ENCODE measurements at regions not wholly inside any gene's neighbourhood (a gene's known extent, or its start where the extent isn't known, plus 50 kb on each side); places are given as distances from the start of the nearest gene placed in this dataset.
A peak's percentile ranks its signal among the peaks of the same experiment; 100 is the strongest.

DNA sequence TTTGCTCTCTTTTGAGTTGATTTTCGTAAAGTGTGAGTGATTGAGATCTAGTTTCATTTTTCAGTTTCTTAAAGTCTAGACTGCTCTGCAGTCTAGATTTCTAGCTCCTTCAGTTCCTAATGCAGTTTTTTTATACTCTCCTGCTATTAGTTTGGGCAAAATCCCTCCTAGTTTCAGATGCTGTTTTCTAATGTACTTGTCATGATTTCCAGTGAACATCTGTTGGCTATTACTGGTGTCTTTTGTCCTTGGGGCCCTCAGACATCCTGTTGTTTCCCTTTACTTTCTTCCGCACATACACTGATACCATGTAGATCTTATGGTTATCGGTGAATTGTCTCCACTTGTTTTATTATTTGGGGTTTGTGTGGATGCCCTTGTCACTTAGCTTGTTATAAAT is 292.1 kb downstream of the TDRD3 start:
- CTCF ChIA-PET = no interaction called here
- no peak overlapping the region for H3K9ac ChIP-seq (ENCODE audit: low read length)
- no peaks in the 10 kb centered on the region for H3K9me3 ChIP-seq (ENCODE audit: low read length)
- TF ChIP-seq EZH2phosphoT487 (IDR thresholded peaks at IDR 0.05; ENCODE audit: borderline replicate concordance, low read length) = no peak
- TF ChIP-seq, protein P1, sequence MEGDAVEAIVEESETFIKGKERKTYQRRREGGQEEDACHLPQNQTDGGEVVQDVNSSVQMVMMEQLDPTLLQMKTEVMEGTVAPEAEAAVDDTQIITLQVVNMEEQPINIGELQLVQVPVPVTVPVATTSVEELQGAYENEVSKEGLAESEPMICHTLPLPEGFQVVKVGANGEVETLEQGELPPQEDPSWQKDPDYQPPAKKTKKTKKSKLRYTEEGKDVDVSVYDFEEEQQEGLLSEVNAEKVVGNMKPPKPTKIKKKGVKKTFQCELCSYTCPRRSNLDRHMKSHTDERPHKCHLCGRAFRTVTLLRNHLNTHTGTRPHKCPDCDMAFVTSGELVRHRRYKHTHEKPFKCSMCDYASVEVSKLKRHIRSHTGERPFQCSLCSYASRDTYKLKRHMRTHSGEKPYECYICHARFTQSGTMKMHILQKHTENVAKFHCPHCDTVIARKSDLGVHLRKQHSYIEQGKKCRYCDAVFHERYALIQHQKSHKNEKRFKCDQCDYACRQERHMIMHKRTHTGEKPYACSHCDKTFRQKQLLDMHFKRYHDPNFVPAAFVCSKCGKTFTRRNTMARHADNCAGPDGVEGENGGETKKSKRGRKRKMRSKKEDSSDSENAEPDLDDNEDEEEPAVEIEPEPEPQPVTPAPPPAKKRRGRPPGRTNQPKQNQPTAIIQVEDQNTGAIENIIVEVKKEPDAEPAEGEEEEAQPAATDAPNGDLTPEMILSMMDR (conservative IDR thresholded peaks at IDR 0.05; ENCODE audit: low read depth, low read length) = no peak
- TF ChIP-seq EZH2 (IDR thresholded peaks at IDR 0.05; ENCODE audit: low read length, unreplicated experiment) = no peak
- no peak overlapping the region for H3K4me2 ChIP-seq (ENCODE audit: low read length)
- H3K27me3 ChIP-seq (ENCODE audit: low read length) = no peaks in the 10 kb centered on the region
- no peaks in the 10 kb centered on the region for H3K4me1 ChIP-seq (ENCODE audit: insufficient read depth, low read length)
- no peak overlapping the region for H3K4me3 ChIP-seq (ENCODE audit: low read length)
- no peak for ATAC-seq
- no peaks in the 10 kb centered on the region for H3K9me2 ChIP-seq (replicated peaks; ENCODE audit: low read length)
- H3K79me2 ChIP-seq (ENCODE audit: low read length) = no peaks in the 10 kb centered on the region
- no peak for DNase-seq
- no TSS peak for BruUV-seq (replicated peaks)
- POLR2A ChIA-PET (ENCODE audit: unreplicated experiment) = no interaction called here
- H3K27ac ChIP-seq (ENCODE audit: low read length) = no peak overlapping the region
- H2AFZ ChIP-seq (ENCODE audit: low read length) = no peak overlapping the region
- intact Hi-C loops (cut with micrococcal nuclease) = no loop called here
- no peaks in the 10 kb centered on the region for H3F3A ChIP-seq (ENCODE audit: low read length, unreplicated experiment)
- H4K20me1 ChIP-seq (ENCODE audit: low read length) = no peaks in the 10 kb centered on the region
- H3K36me3 ChIP-seq (ENCODE audit: low read depth, low read length) = no peaks in the 10 kb centered on the region

DNA sequence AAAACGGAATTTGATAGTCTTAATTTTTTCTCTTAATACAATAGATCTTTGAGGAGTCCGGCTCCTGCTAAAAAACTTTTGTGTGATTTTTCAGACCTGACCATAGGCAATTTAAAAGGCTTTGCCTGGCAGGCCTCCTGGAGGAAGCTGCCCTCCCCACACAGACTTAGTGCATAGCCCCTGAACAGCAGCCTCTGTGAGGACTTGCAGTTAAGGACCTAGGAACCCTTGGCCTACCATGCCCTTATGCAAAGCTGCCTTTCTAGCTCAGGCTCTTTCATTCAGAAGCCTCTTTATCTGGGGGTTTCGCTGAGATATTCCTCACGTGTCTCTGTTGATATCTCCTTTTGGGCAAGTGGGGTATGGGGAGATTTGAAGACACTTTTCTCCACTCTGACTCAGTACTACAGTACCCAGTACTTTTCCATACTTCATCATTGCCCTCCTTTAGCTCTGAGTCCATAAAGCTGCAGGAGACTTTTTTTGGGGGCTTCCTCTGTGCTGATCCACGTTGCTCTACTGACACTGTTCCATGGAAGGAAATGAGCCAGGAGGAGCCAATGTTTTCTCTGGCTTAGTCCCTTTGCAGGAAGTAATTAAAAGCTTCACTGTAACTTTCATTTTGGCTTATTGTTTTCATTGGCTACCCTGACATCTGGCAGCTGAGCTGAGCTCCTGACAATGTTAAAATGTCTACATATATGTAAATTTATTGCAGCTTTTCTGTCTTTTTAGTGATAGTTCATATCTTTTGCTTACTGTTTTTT is 283.1 kb downstream of the TDRD3 start:
- no peak overlapping the region for H3K4me2 ChIP-seq (ENCODE audit: low read length)
- intact Hi-C loops (cut with micrococcal nuclease) = no loop called here

DNA sequence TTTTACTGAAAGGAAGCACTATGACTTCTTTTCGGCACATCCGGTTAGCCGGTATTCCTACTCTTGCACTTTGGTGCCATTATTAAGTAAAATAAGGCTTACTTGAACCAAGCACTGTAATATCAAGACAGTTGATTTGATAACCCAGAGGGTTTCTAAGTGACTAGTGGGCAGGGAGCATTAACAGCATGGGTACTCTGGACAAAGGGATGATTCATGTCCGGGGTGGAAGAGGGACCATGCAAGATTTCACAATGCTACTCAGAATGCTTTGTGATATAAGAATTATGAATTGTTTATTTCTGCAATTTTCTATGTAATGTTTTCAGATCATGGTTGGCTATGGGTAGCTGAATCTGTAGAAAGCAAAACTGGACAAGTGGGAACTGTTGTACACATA is 282.1 kb downstream of the TDRD3 start:
- intact Hi-C loops (cut with micrococcal nuclease) = no loop called here
- Histone ChIP-seq H3K9me2 (replicated peaks; ENCODE audit: low read length) (no peaks in the 10 kb centered on the region), H4K20me1 (ENCODE audit: low read length) (no peaks in the 10 kb centered on the region), H3K36me3 (ENCODE audit: low read depth, low read length) (no peaks in the 10 kb centered on the region), H3K27me3 (ENCODE audit: low read length) (no peaks in the 10 kb centered on the region), H3K4me1 (ENCODE audit: insufficient read depth, low read length) (no peaks in the 10 kb centered on the region), H3K9ac (ENCODE audit: low read length) (no peak overlapping the region), H3K4me2 (ENCODE audit: low read length) (no peak overlapping the region), H3F3A (ENCODE audit: low read length, unreplicated experiment) (no peaks in the 10 kb centered on the region), H2AFZ (ENCODE audit: low read length) (no peak overlapping the region), H3K27ac (ENCODE audit: low read length) (no peak overlapping the region), H3K4me3 (ENCODE audit: low read length) (no peak overlapping the region), H3K9me3 (ENCODE audit: low read length) (no peaks in the 10 kb centered on the region), H3K79me2 (ENCODE audit: low read length) (no peaks in the 10 kb centered on the region)
- ChIA-PET CTCF (no interaction called here), POLR2A (ENCODE audit: unreplicated experiment) (no interaction called here)
- ATAC-seq (peak; percentile 35; the same call in 1 of the 2 replicates), DNase-seq (no peak)
- no peak for TF ChIP-seq EZH2 (IDR thresholded peaks at IDR 0.05; ENCODE audit: low read length, unreplicated experiment)
- no peak for TF ChIP-seq EZH2phosphoT487 (IDR thresholded peaks at IDR 0.05; ENCODE audit: borderline replicate concordance, low read length)
- TF ChIP-seq, protein P1 (conservative IDR thresholded peaks at IDR 0.05; ENCODE audit: low read depth, low read length) = no peak
- BruUV-seq (replicated peaks) = no TSS peak

More for the DNA sequence above, 283.1 kb downstream of the TDRD3 start:
- no peaks in the 10 kb centered on the region for H3F3A ChIP-seq (ENCODE audit: low read length, unreplicated experiment)
- TF ChIP-seq, protein P1 (conservative IDR thresholded peaks at IDR 0.05; ENCODE audit: low read depth, low read length) = no peak
- TF ChIP-seq EZH2 (IDR thresholded peaks at IDR 0.05; ENCODE audit: low read length, unreplicated experiment) = no peak
- TF ChIP-seq EZH2phosphoT487 (IDR thresholded peaks at IDR 0.05; ENCODE audit: borderline replicate concordance, low read length) = no peak
- H3K9ac ChIP-seq (ENCODE audit: low read length) = no peak overlapping the region
- no peaks in the 10 kb centered on the region for H3K36me3 ChIP-seq (ENCODE audit: low read depth, low read length)
- no peaks in the 10 kb centered on the region for H3K9me2 ChIP-seq (replicated peaks; ENCODE audit: low read length)
- ChIA-PET POLR2A (ENCODE audit: unreplicated experiment) (no interaction called here), CTCF (no interaction called here)
- H3K4me1 ChIP-seq (ENCODE audit: insufficient read depth, low read length) = no peaks in the 10 kb centered on the region
- no peaks in the 10 kb centered on the region for H3K27me3 ChIP-seq (ENCODE audit: low read length)
- H3K9me3 ChIP-seq (ENCODE audit: low read length) = no peaks in the 10 kb centered on the region
- H3K4me3 ChIP-seq (ENCODE audit: low read length) = no peak overlapping the region
- ATAC-seq = no peak
- no peak for DNase-seq
- no peaks in the 10 kb centered on the region for H3K79me2 ChIP-seq (ENCODE audit: low read length)
- no peak overlapping the region for H3K27ac ChIP-seq (ENCODE audit: low read length)
- no TSS peak for BruUV-seq (replicated peaks)
- no peak overlapping the region for H2AFZ ChIP-seq (ENCODE audit: low read length)
- no peaks in the 10 kb centered on the region for H4K20me1 ChIP-seq (ENCODE audit: low read length)
